HepG2 (cell line): ENCODE measurements at regions not wholly inside any gene's neighbourhood (a gene's known extent, or its start where the extent isn't known, plus 50 kb on each side); places are given as distances from the start of the nearest gene placed in this dataset.

Source experiments
- CBFB ChIP-seq: sonication (generic); formaldehyde crosslinking; IDR thresholded peaks from 2 replicates; pipeline ENCODE4 v1.4.0; 2020; ENCODE audit warnings: missing genetic modification reagents
- CENPT ChIP-seq: sonication (generic); formaldehyde crosslinking; IDR thresholded peaks from 2 replicates; pipeline ENCODE4 v1.8.0; 2022; ENCODE audit warnings: low read depth, mild to moderate bottlenecking, moderate library complexity, missing genetic modification reagents
- EEA1 ChIP-seq: sonication (generic); formaldehyde crosslinking; IDR thresholded peaks from 2 replicates; pipeline ENCODE4 v1.5.1; 2020; ENCODE audit warnings: mild to moderate bottlenecking, missing genetic modification reagents, borderline replicate concordance
- HOXD1 ChIP-seq: sonication (generic); formaldehyde crosslinking; IDR thresholded peaks from 2 replicates; pipeline ENCODE4 v1.5.0; 2020; ENCODE audit warnings: missing genetic modification reagents
- KAT7 ChIP-seq: IDR thresholded peaks from 2 replicates; pipeline ENCODE4 v1.6.1; 2018; ENCODE audit warnings: borderline replicate concordance, missing compliant biosample characterization
- NR1H2 ChIP-seq: sonication (generic); formaldehyde crosslinking; IDR thresholded peaks from 2 replicates; pipeline ENCODE4 v1.8.1; 2022; ENCODE audit warnings: low read depth, missing genetic modification reagents, borderline replicate concordance
- PREB ChIP-seq: sonication (generic); formaldehyde crosslinking; IDR thresholded peaks from 2 replicates; pipeline ENCODE4 v1.4.0; 2020; ENCODE audit warnings: missing genetic modification reagents
- PRPF4 ChIP-seq: fragments of 200-400 bp; formaldehyde crosslinking; IDR thresholded peaks from 2 replicates; pipeline ENCODE4 v1.6.1; 2016; ENCODE audit warnings: low read length, low read depth; ENCODE audit not compliant: poor library complexity, severe bottlenecking
- RFX1 ChIP-seq: fragments of 450-650 bp; IDR thresholded peaks from 2 replicates; pipeline ENCODE4 v1.6.1; 2017
- TEAD2 ChIP-seq: sonication (generic); formaldehyde crosslinking; IDR thresholded peaks from 2 replicates; pipeline ENCODE4 v1.9.0; 2021; ENCODE audit warnings: missing genetic modification reagents
- TOPORS ChIP-seq: sonication (generic); formaldehyde crosslinking; IDR thresholded peaks from 2 replicates; pipeline ENCODE4 v1.8.0; 2023; ENCODE audit warnings: mild to moderate bottlenecking, missing genetic modification reagents
- ZNF354B ChIP-seq: sonication (generic); formaldehyde crosslinking; IDR thresholded peaks from 2 replicates; pipeline ENCODE4 v1.8.0; 2022; ENCODE audit warnings: mild to moderate bottlenecking, missing genetic modification reagents
- ZNF432 ChIP-seq: sonication (generic); formaldehyde crosslinking; IDR thresholded peaks from 2 replicates; pipeline ENCODE4 v1.5.0; 2020; ENCODE audit warnings: missing genetic modification reagents, mild to moderate bottlenecking, borderline replicate concordance
- ZNF674 ChIP-seq: sonication (generic); formaldehyde crosslinking; IDR thresholded peaks from 2 replicates; pipeline ENCODE4 v1.5.0; 2020; ENCODE audit warnings: low read depth, mild to moderate bottlenecking, missing genetic modification reagents
- ZNF710 ChIP-seq: sonication (generic); formaldehyde crosslinking; IDR thresholded peaks from 2 replicates; pipeline ENCODE4 v1.5.0; 2020; ENCODE audit warnings: mild to moderate bottlenecking, missing genetic modification reagents, borderline replicate concordance
- ZSCAN21 ChIP-seq: sonication (generic); formaldehyde crosslinking; IDR thresholded peaks from 2 replicates; pipeline ENCODE4 v1.8.0; 2022; ENCODE audit warnings: mild to moderate bottlenecking, missing genetic modification reagents, moderate library complexity, borderline replicate concordance
- ZSCAN22 ChIP-seq: sonication (generic); formaldehyde crosslinking; IDR thresholded peaks from 2 replicates; pipeline ENCODE4 v1.4.0; 2020; ENCODE audit warnings: mild to moderate bottlenecking, missing genetic modification reagents
- TF ChIP-seq, protein P1 (sequence below), 2 experiments: sonication (generic) in 1 of 2; formaldehyde crosslinking in 1 of 2; IDR thresholded peaks; 2 replicates each; pipeline versions ENCODE4 v1.6.1 to v1.9.0; 2014 to 2022; ENCODE audit warnings: antibody characterized with exemption in 1 of 2, borderline replicate concordance in 1 of 2, inconsistent platforms in 1 of 2, low read depth in 1 of 2, missing genetic modification reagents in 1 of 2
- TF ChIP-seq, protein P2 (sequence below): sonication (generic); formaldehyde crosslinking; IDR thresholded peaks from 2 replicates; pipeline ENCODE4 v1.5.0; 2020; ENCODE audit warnings: missing genetic modification reagents, mild to moderate bottlenecking, borderline replicate concordance

GRCh38 chr6:137724018-137724403 lies 143.0 kb upstream of the TNFAIP3 start (continued):
- TF ChIP-seq ZNF710 (no peak), EEA1 (CRISPR knock-in tag) (no peak), NR1H2 (CRISPR knock-in tag) (no peak), CENPT (CRISPR knock-in tag) (no peak), TOPORS (CRISPR knock-in tag) (no peak), ZNF354B (CRISPR knock-in tag) (no peak), KAT7 (CRISPR knock-in tag) (no peak), ZNF432 (CRISPR knock-in tag) (no peak), PRPF4 (no peak), ZSCAN21 (CRISPR knock-in tag) (peak; percentile 0; the same call in 1 of the 2 replicates), TEAD2 (CRISPR knock-in tag) (peak; percentile 85; the same call in 1 of the 2 replicates), RFX1 (no peak), PREB (CRISPR knock-in tag) (no peak), CBFB (CRISPR knock-in tag) (no peak), ZSCAN22 (CRISPR knock-in tag) (no peak), ZNF674 (CRISPR knock-in tag) (no peak), HOXD1 (CRISPR knock-in tag) (peak; percentile 60; the same call in 1 of the 2 replicates)
- TF ChIP-seq, protein P1, sequence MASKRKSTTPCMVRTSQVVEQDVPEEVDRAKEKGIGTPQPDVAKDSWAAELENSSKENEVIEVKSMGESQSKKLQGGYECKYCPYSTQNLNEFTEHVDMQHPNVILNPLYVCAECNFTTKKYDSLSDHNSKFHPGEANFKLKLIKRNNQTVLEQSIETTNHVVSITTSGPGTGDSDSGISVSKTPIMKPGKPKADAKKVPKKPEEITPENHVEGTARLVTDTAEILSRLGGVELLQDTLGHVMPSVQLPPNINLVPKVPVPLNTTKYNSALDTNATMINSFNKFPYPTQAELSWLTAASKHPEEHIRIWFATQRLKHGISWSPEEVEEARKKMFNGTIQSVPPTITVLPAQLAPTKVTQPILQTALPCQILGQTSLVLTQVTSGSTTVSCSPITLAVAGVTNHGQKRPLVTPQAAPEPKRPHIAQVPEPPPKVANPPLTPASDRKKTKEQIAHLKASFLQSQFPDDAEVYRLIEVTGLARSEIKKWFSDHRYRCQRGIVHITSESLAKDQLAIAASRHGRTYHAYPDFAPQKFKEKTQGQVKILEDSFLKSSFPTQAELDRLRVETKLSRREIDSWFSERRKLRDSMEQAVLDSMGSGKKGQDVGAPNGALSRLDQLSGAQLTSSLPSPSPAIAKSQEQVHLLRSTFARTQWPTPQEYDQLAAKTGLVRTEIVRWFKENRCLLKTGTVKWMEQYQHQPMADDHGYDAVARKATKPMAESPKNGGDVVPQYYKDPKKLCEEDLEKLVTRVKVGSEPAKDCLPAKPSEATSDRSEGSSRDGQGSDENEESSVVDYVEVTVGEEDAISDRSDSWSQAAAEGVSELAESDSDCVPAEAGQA (IDR thresholded peaks at IDR 0.05; ENCODE audit: low read depth): peak; percentile 52; the same call in 1 of the 2 replicates
- TF ChIP-seq, protein P1 (CRISPR knock-in tag; IDR thresholded peaks at IDR 0.05; ENCODE audit: borderline replicate concordance): 0 out of 2 replicates have a peak, but pooled peaks have one; percentile 87
- TF ChIP-seq, protein P2, sequence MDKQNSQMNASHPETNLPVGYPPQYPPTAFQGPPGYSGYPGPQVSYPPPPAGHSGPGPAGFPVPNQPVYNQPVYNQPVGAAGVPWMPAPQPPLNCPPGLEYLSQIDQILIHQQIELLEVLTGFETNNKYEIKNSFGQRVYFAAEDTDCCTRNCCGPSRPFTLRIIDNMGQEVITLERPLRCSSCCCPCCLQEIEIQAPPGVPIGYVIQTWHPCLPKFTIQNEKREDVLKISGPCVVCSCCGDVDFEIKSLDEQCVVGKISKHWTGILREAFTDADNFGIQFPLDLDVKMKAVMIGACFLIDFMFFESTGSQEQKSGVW: no peak
